Loucy (cell line): ENCODE measurements at regions not wholly inside any gene's neighbourhood (a gene's known extent, or its start where the extent isn't known, plus 50 kb on each side); places are given as distances from the start of the nearest gene placed in this dataset.

Experiments used
- H2AFZ ChIP-seq: fragments of 200-600 bp; sonication (generic); 2 replicates; pipeline ENCODE4 v1.6.0; 2016; ENCODE audit warnings: antibody characterized with exemption, mild to moderate bottlenecking, low read length, moderate library complexity
- H3F3A ChIP-seq: fragments of 200-600 bp; 2 replicates; pipeline ENCODE4 v1.6.0; 2016; ENCODE audit warnings: antibody characterized with exemption, low read depth, mild to moderate bottlenecking
- H3K27me3 ChIP-seq: fragments of 200-600 bp; sonication (generic); 2 replicates; pipeline ENCODE4 v1.6.1; 2014; ENCODE audit warnings: low read length, mild to moderate bottlenecking; ENCODE audit not compliant: insufficient read depth, poor library complexity, severe bottlenecking
- H3K36me3 ChIP-seq: fragments of 200-600 bp; sonication (generic); 2 replicates; pipeline ENCODE4 v1.6.1; 2016; ENCODE audit warnings: low read length; ENCODE audit not compliant: insufficient read depth
- H3K4me1 ChIP-seq: fragments of 200-600 bp; sonication (generic); 2 replicates; pipeline ENCODE4 v1.5.1; 2014; ENCODE audit warnings: low read length, mild to moderate bottlenecking; ENCODE audit not compliant: insufficient read depth, poor library complexity, severe bottlenecking
- H3K4me2 ChIP-seq: fragments of 200-600 bp; sonication (generic); 2 replicates; pipeline ENCODE4 v1.6.0; 2014; ENCODE audit warnings: antibody characterized with exemption, low read length, low read depth, mild to moderate bottlenecking; ENCODE audit not compliant: poor library complexity, severe bottlenecking
- H3K4me3 ChIP-seq: fragments of 200-600 bp; sonication (generic); 2 replicates; pipeline ENCODE4 v1.5.1; 2014; ENCODE audit warnings: low read length, mild to moderate bottlenecking, mixed read lengths; ENCODE audit not compliant: poor library complexity, severe bottlenecking
- H3K79me2 ChIP-seq: fragments of 200-600 bp; sonication (generic); 2 replicates; pipeline ENCODE4 v1.6.1; 2014; ENCODE audit warnings: low read length; ENCODE audit not compliant: insufficient read depth
- H3K9ac ChIP-seq: fragments of 200-600 bp; sonication (generic); 2 replicates; pipeline ENCODE4 v1.6.0; 2014; ENCODE audit warnings: mild to moderate bottlenecking, low read depth, low read length, moderate library complexity; ENCODE audit not compliant: poor library complexity, severe bottlenecking
- H3K9me2 ChIP-seq: fragments of 200-600 bp; sonication (generic); replicated peaks from 2 replicates; pipeline ENCODE4 v1.6.1; 2016; ENCODE audit warnings: low read depth, low read length, mixed read lengths
- H3K9me3 ChIP-seq: fragments of 200-600 bp; sonication (generic); 2 replicates; pipeline ENCODE4 v1.6.1; 2014; ENCODE audit warnings: mild to moderate bottlenecking, antibody characterized with exemption, low read length, low read depth; ENCODE audit not compliant: insufficient read depth
- H4K20me1 ChIP-seq: fragments of 200-600 bp; sonication (generic); 2 replicates; pipeline ENCODE4 v1.6.0; 2014; ENCODE audit warnings: antibody characterized with exemption, low read length, mild to moderate bottlenecking; ENCODE audit not compliant: insufficient read depth, poor library complexity, severe bottlenecking
- CTCF ChIP-seq: fragments of 200-600 bp; sonication (generic); conservative IDR thresholded peaks from 2 replicates; pipeline ENCODE4 v1.5.1; 2014; ENCODE audit warnings: mild to moderate bottlenecking, antibody characterized with exemption, low read length
- EZH2phosphoT487 ChIP-seq: fragments of 200-600 bp; IDR thresholded peaks from 2 replicates; pipeline ENCODE4 v1.6.1; 2018; ENCODE audit warnings: antibody characterized with exemption, mild to moderate bottlenecking, moderate library complexity, borderline replicate concordance

GRCh38 chr5:125411744-125412560 lies 665.5 kb upstream of the ZNF608 start:
- no peaks in the 10 kb centered on the region for H4K20me1 ChIP-seq
- no peaks in the 10 kb centered on the region for H3K36me3 ChIP-seq
- no peaks in the 10 kb centered on the region for H3K27me3 ChIP-seq
- no peak overlapping the region for H3K9ac ChIP-seq
- TF ChIP-seq EZH2phosphoT487, result no peak
- TF ChIP-seq CTCF, result no peak
- no peak overlapping the region for H2AFZ ChIP-seq
- no peaks in the 10 kb centered on the region for H3K9me3 ChIP-seq
- no peaks in the 10 kb centered on the region for H3F3A ChIP-seq
- H3K4me3 ChIP-seq, result no peak overlapping the region
- H3K4me1 ChIP-seq, result peaks cover 10% of the 10 kb centered on the region
- no peaks in the 10 kb centered on the region for H3K9me2 ChIP-seq
- H3K4me2 ChIP-seq, result no peak overlapping the region
- H3K79me2 ChIP-seq, result no peaks in the 10 kb centered on the region

- no peaks in the 10 kb centered on the region for H3K79me2 ChIP-seq
- H3K27me3 ChIP-seq, result no peaks in the 10 kb centered on the region
- H3K4me2 ChIP-seq, result no peak overlapping the region
- TF ChIP-seq EZH2phosphoT487 (no peak), CTCF (no peak)
- no peaks in the 10 kb centered on the region for H4K20me1 ChIP-seq
- no peaks in the 10 kb centered on the region for H3K9me3 ChIP-seq
- H3K9ac ChIP-seq, result no peak overlapping the region
- no peaks in the 10 kb centered on the region for H3F3A ChIP-seq
- no peaks in the 10 kb centered on the region for H3K36me3 ChIP-seq
- H3K4me1 ChIP-seq, result peaks cover 10% of the 10 kb centered on the region
- H3K4me3 ChIP-seq, result no peak overlapping the region
- H3K9me2 ChIP-seq, result no peaks in the 10 kb centered on the region
- H2AFZ ChIP-seq, result no peak overlapping the region
Observed at GRCh38 chr5:125412561-125413495, 666.4 kb upstream of the ZNF608 start.

DNA sequence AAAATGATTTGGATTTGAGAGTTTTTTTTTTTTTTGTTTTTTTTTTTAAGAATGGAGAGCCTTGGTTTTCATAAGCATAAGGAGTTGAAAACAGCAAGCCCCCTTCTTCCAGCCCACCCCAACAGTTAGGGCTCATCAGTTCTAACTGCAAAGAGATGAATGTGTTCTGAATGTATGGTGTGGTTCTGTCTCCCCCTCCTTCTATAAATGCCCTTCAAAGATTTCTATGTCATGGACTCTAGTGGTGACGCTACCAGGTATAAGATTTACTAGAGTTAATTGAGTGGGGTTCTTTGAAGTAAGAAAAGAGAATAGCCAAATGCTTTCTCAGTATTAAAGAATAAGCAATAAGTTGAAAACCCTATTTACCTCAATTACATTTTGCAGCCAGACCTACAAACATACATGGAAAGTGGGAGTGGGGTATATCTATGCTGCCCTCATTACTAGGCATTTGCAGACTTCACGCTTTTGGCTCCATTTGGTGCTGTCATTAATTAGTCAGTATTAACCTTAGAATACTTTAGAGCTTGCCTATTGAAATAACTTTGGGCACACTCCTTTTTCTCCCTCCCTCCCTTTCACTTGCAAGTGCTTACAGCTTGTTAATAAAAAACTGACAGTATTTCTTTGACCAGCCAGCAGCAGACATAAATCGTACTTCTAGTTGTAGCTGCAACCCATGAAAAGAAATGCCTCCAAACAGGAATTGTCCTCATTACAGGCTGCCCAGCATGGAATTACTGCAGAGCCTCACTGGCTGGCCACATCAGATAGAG lies 667.2 kb upstream of the ZNF608 start:
- Histone ChIP-seq H2AFZ (no peak overlapping the region), H3K9ac (no peak overlapping the region), H3K9me3 (no peaks in the 10 kb centered on the region), H3K4me1 (peaks cover 7% of the 10 kb centered on the region), H3K36me3 (no peaks in the 10 kb centered on the region), H4K20me1 (no peaks in the 10 kb centered on the region), H3K79me2 (no peaks in the 10 kb centered on the region), H3K4me3 (no peak overlapping the region), H3K4me2 (no peak overlapping the region), H3F3A (no peaks in the 10 kb centered on the region), H3K27me3 (no peaks in the 10 kb centered on the region), H3K9me2 (no peaks in the 10 kb centered on the region)
- TF ChIP-seq EZH2phosphoT487 (no peak), CTCF (no peak)
